GM12892 (cell line): ENCODE measurements at regions not wholly inside any gene's neighbourhood (a gene's known extent, or its start where the extent isn't known, plus 50 kb on each side); places are given as distances from the start of the nearest gene placed in this dataset.
"Not testable (repeated sequence)": the region's sequence is repeated elsewhere in the genome, so short reads cannot be mapped to it uniquely, and the experiment has no call there.

Experiments
- POLR2A ChIP-seq: IDR thresholded peaks from 2 replicates; pipeline ENCODE4 v1.6.1; 2011; ENCODE audit warnings: low read depth, low read length, control low read depth
- POLR2AphosphoS5 ChIP-seq: IDR thresholded peaks from 2 replicates; pipeline ENCODE4 v1.6.1; 2011; ENCODE audit warnings: low read depth, low read length, control low read depth
- TAF1 ChIP-seq: IDR thresholded peaks from 2 replicates; pipeline ENCODE4 v1.6.1; 2011; ENCODE audit warnings: low read depth, mild to moderate bottlenecking, control low read depth, low read length, borderline replicate concordance

GRCh38 chr3:118530927-118531356 is 503.7 kb downstream of the IGSF11 start:
- TF ChIP-seq POLR2A, TAF1, POLR2AphosphoS5: not testable (repeated sequence)
